ENCODE measurements at regions not wholly inside any gene's neighbourhood (a gene's known extent, or its start where the extent isn't known, plus 50 kb on each side); places are given as distances from the start of the nearest gene placed in this dataset.
"Not testable (repeated sequence)": the region's sequence is repeated elsewhere in the genome, so short reads cannot be mapped to it uniquely, and the experiment has no call there.

GRCh38 chr18:41693008-41693407, 262.0 kb upstream of the PIK3C3 start:
- no peak for DNase-seq

GRCh38 chr18:41690332-41691127, 264.5 kb upstream of the PIK3C3 start:
- no peak for DNase-seq

GRCh38 chr18:41687138-41687537, 267.9 kb upstream of the PIK3C3 start:
- no peak for DNase-seq

- no peak for DNase-seq
Measured at GRCh38 chr18:41681138-41681880, 273.7 kb upstream of the PIK3C3 start.

- no peak for DNase-seq
Measured at GRCh38 chr18:41674506-41674905, 280.5 kb upstream of the PIK3C3 start.

- no peak for DNase-seq
Measured at GRCh38 chr18:41666231-41666630, 288.8 kb upstream of the PIK3C3 start.

GRCh38 chr18:41665210-41665609, 289.8 kb upstream of the PIK3C3 start:
- no peak for DNase-seq

GRCh38 chr18:41660654-41661053, 294.4 kb upstream of the PIK3C3 start:
- DNase-seq = no peak

GRCh38 chr18:41659438-41660130, 295.4 kb upstream of the PIK3C3 start:
- no peak for DNase-seq

GRCh38 chr18:41657189-41657588, 297.8 kb upstream of the PIK3C3 start:
- no peak for DNase-seq

GRCh38 chr18:41655074-41655473, 300.0 kb upstream of the PIK3C3 start:
- DNase-seq = no peak

GRCh38 chr18:41647914-41648313, 307.1 kb upstream of the PIK3C3 start:
- DNase-seq = no peak

GRCh38 chr18:41646915-41647620, 308.0 kb upstream of the PIK3C3 start:
- DNase-seq = no peak

GRCh38 chr18:41645589-41646360, 309.3 kb upstream of the PIK3C3 start:
- no peak for DNase-seq

- DNase-seq = no peak
Measured at GRCh38 chr18:41644466-41644865, 310.6 kb upstream of the PIK3C3 start.

- DNase-seq = no peak
Measured at GRCh38 chr18:41643427-41643826, 311.6 kb upstream of the PIK3C3 start.

GRCh38 chr18:41642756-41643155, 312.3 kb upstream of the PIK3C3 start:
- no peak for DNase-seq

GRCh38 chr18:41639218-41639617, 315.8 kb upstream of the PIK3C3 start:
- no peak for DNase-seq

GRCh38 chr18:41631723-41632285, 323.2 kb upstream of the PIK3C3 start:
- not testable (repeated sequence) for DNase-seq

GRCh38 chr18:41630232-41630886, 324.7 kb upstream of the PIK3C3 start:
- DNase-seq = no peak
